Left forelimb (tissue), 1 donor: ENCODE measurements at regions not wholly inside any gene's neighbourhood (a gene's known extent, or its start where the extent isn't known, plus 50 kb on each side); places are given as distances from the start of the nearest gene placed in this dataset.
A peak's percentile ranks its signal among the peaks of the same experiment; 100 is the strongest.

Experiments used
- DNase-seq: peaks from one replicate; pipeline ENCODE4 v3.0.0-alpha.2; 2018; ENCODE audit warnings: low spot score

DNA sequence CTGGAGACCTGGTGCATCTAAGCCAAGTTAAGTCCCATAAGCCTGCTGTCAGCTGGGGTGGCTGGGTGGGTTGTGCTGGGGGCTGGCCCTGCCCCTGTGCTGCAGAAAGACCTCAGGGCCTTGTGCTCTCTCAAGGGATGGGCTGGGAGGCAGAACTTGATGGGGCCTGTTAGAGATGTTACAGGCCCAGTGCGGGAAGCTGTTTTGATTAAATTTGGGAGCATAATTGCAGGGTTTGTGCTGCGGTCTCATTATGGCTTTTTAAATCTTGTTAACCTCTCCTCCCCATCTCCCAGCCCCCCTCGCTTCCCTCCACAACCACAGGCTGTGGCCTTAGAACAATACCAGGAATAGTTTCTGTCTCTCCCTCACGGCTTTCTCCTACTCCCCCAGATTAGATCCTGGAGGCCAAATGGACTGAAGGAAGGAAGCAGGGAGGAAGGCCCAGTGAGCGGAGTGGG is 87.6 kb upstream of the TLE3 start:
- DNase-seq = no peak

DNA sequence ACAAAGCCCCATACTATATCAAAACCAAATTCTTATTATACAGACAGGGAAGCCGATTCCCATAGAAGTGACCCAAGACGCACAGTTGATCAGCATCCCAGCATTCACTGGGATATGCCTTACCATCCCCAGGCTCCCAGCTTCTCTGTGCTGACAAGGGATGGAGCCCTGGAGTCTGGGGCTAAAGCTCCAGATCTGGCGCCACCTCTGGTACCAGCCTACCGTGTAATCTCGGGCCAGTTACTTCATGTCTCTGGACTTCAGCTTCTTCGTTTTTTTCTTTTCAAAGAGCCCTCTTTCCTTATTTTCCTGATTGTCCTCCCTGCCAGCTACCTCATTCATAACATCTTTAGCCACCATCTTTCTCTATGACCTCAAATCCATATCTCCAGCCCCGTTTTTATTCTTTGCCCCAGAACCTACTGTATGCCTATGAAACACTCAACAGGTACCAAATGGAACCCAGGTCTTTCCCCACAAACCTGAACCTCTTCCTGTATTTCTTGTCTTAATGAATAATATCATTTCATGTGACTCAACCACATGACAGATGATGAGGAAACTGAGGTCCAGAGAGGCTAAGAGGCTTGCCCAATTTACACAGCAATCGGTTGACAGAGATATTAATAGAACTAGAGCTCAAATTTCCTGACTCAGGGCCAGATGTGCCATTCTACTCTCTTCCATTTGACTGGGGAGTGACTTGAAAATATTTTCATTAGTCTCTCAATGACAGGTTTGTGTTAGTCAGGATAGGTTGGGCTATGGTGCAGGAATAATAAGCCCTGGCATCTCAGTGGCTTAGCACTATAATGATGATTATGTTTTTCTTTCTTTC is 85.4 kb upstream of the TLE3 start:
- DNase-seq = no peak

DNA sequence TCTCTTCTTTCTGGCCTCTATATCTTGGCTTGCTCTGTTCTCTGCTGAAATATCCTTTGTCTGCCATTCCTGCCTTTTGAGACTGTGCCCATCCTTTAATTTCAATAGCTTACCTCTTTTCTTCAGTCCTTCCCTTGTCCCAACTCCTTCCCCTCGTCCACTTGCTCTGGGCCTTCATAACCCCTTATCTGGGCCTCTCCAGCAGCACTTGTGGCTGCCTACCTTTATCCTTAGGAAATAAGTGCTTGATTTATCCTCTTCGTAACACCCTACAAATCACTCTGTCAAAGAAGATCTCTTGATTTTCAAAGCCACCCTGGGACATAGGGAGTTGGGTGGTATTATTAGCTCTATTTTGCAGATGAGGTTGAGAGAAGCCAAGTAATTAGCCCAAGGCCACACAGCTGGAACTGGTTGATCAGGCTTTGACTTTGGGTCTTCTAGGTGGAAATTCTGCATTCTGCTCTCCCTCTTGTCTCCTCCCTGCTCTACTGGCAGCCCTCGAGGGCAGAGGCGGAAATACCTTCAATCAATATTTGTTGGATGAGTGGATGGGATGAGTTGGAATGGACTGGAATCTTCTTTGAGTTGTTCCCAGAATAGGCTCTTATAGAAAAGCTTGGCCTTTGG is 84.0 kb upstream of the TLE3 start:
- DNase-seq = no peak

DNA sequence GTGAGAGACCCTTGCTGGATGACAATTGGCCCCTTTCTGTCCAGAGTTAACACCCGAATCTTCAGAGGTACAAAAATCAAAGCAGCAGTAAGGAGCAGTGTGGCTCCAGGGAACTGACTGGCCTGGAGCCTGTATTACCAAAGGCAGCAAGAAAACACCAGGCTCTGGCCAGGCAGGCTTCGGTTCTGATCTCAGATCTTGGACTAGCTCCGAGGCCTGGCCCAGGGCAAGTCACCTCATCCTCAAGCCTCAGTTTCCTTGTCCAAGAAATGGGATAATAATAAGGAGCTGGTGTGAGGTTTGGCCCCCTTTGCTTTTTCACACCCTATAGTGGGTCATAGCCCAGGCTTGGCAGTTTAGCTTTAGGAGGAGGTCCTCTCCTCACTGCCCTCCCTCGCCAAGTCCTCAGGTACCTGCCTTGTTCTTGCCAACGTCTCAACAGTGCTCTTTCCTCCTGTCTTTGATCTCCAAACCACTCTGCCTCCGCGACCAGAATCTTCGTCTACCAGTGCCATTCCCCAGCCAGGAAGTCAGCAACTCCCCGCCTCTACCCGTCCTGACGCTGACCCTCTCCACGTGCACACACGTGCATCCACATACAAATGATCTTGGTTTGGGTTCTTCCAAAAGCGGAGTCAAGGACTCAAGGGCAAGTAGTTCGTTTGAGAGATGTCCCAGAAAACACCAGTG is 82.6 kb upstream of the TLE3 start:
- DNase-seq = no peak

DNA sequence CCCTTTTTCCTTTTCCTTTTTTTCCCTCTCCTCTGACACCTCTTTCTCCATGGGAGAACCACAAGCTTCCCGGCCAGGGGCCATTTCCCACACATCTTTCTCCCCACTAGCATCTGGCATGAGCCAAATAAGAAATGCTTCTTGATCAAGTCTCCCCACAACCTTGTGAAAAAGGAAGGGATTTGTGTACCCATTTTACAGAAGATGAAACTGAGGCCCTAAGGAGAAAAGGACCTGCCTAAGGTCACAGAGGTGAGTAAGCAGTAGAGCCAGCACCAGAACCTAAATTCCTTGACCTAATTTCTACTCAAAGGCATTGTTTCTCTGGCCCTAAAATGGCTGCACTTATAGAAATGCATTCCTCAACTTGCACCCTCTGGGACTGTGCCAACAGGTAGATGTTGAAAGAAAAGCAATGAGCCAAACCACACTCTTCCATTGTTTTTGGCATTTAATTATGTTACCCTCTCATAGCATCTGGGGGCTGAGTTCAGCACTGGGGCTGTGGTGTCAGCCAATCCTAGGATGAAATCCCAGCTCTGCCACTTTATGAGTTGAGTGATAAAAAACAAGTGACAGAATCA is 81.7 kb upstream of the TLE3 start:
- no peak for DNase-seq

DNA sequence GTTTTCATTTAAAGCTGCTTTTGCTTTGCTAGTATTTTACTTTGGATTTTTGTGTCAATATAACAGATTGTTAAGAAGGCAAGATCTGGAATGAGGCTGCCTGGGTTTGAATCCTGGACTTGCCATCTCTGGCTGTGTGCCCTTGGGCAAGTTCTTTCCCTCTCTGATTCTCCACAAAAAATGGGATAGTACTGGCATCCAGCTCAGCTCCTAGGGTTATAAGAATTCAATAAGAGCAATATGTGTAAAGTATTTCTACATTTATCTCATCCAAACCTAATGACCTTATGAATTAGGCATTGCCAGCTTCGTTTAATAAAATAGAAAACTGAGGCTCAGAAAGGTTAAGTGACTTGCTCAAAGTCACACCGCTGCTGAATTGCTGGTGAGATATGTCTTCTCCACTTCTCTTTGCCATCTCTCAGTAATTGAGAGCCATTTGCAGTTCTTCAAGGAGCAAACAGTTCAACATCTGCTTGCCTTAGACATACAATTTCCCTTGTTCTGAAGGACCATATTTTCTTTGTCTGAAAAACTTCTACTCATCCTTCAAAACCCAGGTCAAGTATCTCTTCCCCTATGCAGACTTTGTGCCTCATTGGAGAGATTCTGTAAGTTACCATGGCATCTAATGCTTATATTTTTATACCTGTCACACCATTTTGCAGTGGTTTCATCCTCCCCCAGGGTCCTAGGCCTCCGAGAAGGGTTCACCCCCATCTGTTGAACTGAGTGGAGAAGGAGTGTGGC is 80.8 kb upstream of the TLE3 start:
- no peak for DNase-seq

DNA sequence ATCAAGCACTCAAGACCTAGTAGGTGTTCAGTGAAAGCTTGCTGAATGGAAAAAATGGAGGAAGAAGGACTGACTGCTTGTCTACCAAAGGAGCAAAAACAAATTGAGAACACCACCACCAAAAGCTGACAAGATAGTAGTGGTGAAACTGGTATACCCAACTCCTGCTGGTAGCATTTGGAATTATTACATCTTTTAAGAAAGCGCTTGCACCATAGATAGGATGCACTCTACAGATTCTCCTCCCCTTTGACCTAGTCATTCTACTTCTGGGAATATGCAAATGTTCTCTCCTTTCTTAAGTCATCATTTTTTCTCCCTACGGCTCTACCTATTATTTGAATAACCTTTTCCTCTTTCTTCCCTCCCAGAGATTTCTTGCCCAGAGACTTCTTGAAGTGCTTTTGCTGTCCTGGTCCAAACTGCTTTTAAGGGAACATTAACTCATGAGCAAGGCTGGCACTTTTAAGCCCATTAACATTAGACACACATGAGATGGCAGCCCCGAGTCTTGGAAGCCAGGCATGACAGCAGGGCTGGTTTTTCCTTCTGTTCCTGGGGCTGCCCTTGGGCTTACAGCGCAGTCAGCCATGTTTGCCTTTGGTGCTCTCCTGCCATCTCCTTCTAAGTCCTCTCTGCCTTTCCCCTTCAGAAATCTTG is 75.0 kb upstream of the TLE3 start:
- no peak for DNase-seq

DNA sequence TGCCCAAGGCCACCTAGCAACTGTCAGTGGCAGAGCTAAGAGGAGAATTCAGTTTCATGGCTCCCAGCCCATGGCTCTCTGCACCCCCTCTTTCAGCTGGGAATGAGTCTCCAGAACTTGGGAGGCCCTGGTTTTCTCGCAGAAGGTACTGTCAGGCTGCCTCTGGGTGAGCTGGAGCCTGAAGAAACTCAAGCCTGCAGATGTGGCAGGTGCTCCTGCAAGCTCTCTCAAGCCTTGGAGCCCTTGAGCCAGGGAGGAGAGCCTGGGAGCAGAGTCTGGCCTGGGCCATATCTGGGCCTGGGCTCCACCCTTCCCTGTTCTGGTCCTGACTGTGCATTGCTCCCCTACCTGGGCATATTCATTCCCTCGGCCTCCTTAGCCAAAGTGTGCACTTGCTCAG is 74.4 kb upstream of the TLE3 start:
- no peak for DNase-seq

DNA sequence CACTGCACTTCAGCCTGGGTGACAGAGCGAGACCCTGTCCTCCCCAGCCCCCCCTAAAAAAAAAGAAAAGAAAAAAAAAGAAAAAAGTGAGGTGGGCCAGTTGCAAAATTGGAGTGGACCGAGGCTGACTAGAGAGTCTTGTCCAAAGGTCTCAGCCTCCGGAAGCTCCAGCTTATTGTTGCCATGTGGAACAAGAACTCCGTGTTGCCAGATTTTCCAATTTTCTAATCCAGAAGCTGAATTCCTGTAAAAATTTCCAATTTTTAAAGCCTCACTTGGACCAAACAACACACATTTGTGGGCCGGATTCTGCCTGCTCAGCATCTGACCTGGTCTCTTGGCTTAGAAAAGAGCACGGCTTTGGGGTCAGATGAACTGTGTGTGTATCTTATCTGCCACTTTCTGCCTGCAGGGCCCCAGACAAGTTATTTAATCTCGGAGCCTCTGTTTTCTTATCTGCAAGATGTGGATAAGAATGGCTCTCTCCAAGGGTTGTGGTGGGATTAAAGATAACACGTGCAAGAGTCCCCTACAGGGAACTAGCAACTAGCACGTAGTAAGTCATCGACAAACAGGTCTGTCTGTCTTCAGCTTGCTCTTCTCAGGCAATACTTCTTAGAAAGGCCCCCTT is 73.7 kb upstream of the TLE3 start:
- DNase-seq = no peak

DNA sequence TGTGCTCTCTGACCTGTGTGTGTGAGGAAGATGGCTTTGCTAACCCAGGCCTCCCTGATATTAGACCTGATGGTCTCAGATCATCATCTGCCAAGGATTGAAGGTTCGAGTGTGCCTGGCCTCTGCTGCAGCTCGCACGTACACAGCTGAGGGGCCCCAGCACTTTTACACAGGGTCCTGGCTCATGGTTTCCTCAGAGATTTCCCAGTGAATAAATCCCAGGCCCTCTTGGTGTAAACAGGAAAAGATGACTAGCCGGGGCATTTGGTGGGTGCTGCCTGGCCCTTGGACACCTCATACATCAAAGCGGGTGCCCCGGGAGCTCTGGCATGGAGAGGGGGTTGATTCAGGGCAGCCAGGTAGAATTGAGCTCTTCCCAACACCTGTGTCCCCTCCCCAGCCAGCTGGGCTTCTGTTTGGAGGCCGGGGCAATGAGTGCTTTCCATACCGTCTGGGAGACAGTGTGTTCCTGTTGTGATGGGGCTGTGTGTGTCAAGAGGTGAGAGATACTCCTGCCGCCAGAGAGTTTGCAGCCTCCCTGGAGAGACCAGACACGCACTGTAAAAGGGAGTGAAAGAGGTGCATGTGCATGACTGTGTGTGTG is 72.5 kb upstream of the TLE3 start:
- peak; percentile 58 for DNase-seq

DNA sequence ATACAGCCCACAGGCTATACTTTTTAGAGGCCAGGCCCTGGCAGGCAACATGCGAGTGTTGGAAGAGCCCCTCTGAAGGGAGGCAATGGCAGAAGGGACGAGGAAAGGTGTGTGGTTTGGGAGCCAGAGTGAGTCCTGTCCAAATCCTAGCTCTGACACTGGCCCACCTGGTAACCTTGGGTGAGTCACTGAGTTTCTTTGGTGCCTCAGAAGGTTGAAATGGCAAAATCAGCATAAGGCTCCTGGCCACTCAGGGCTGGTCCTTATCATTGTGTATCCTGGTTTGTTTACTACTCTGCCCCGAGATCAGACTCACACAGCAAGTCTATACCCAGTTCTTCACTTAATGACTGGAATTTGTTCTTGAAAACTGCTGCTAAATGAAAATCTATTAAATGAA is 71.4 kb upstream of the TLE3 start:
- DNase-seq = peak; percentile 11

DNA sequence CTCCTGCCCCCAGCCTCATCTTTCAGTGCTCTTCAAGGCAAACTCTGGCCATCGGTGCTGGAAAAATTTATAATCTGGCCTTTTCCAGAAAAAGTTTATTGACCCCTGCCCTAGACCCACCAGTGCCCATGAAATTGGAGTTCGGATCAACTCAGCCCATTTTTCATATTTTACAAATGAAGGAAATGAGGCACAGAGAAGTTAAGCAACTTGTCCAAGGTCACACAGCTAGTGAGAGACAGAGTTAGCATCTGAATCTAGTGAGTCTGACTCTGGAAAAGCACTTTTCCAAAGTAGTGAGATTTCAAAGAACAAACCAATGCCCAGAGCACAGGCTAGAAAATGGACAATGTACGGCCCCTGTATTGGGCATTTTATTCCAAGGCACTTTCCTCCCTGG is 69.4 kb upstream of the TLE3 start:
- no peak for DNase-seq

DNA sequence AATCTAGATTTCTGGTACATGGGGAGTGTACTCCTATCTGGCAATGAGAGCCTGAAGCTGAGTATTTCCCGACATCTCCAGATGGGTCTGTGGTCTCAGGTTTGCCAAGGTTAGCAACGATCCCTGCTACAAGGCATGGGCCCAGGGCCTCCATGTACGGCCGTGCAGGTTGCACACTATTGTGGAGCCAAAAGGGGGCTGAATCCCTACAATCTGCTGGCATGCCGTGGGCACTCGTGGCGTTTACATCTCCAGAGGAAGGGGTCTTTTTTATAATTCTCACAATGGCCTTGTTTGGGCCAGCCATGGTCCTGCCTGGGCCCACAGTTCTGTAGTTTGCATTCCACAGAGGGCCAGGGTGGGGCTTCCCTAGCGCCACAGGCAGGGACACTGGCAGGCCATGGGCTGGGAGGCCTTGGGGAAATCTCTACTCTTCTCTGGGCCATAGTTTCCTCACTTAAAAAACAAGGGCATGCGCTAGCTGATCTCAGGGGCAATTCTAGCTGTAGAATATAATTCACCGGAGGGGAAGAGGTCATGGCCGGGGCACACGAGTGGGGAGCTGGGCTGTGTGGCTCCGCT is 68.9 kb upstream of the TLE3 start:
- DNase-seq = peak; percentile 36

DNA sequence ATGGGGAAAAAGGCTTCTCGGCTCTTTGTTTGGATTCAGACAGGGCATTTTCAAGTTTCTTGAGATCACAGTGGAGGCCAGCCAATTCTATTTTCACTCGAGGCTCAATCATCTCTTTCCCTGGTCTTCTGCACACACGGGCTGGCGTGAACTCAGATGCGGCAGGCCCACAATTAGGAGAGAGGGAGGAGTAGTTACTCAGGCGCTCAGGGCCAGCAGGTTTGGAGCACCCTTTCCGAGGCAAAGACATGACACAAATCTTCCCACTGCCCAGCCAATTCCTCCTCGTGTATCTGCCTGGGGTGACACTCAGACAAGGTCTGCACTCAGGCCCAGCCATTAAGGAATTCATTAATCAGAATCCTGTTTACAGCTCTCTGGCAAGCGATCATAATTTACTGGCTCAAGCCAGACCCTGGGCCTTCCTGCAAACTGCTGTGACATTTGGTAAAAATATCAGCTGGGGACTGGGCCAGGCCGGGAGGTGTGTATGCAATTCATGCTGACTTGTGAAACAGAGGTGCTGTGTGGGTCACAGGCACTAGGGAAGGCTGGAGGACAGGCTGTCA is 68.1 kb upstream of the TLE3 start:
- peak; percentile 83 for DNase-seq

DNA sequence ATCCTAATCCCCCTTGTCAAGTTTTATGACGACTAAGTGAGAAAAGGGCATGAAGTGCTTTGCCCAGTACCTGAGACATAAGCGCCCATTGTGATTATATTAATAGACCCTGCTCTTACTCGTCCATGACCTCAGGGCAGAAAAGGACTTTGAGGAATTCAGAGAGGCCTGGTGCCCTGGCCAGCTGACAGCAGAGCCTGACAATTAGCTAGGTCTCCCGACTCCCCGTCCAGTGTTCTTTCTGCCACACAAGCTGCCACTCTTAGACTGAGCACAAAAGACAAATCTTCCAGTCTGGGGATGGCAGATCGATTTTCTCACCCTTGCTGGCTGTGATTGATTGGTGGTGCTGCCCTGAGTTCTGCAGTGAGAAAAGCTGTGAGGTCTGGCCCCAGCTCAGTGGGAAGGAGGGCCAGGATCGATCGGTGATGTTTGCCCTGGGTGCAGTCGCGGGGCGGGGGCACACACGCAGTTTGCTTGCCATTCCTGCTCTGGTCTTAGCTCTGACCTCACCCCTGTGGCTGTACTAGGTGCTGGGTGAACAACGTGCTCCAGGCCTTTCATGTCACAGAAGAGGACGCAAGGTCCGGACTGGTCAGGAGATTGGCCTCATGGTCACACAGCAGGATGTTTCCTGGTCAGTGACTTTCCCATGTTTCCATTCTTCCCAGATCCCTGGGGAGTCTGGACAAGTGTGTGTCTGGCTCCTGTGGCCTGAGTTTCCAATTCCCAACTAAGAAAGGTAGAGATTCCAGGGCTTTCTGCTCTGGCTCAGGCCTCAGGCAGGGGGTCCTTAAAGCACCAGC is 67.4 kb upstream of the TLE3 start:
- DNase-seq = peak; percentile 60

DNA sequence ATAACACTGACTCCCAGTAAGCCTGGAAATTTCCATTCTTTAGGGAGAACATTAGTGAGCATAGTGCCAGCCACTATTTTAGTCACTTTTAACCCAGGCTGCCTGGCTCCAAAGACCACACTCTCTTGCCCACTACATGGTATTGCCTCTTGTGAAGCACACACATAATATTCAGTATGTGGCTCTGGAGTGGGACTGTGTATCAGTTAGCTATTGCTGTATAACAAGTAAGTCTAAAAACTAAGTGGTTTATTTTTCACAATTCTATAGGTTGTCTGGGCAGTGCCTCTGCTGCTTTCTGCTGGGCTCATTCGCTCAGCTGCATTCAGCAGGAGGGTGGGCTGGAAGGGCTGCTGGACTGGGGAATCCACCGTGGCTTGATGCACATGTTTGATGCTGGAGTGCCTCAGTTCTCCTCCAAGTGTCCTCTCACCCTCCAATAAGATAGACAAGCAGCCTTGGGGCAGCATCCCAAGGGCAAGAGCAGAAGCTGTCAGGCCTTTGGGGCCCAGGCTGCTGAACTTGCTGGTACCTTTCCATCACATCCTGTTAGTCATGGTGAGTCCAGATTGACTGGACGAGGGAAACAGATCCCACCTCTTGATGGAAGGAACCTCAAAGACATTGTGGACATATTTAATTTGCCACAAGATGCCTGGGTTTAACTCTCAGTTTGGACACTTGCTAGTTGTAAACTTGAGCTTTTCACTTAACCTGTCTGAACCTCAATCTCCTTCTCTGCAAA is 66.6 kb upstream of the TLE3 start:
- DNase-seq = peak; percentile 58

DNA sequence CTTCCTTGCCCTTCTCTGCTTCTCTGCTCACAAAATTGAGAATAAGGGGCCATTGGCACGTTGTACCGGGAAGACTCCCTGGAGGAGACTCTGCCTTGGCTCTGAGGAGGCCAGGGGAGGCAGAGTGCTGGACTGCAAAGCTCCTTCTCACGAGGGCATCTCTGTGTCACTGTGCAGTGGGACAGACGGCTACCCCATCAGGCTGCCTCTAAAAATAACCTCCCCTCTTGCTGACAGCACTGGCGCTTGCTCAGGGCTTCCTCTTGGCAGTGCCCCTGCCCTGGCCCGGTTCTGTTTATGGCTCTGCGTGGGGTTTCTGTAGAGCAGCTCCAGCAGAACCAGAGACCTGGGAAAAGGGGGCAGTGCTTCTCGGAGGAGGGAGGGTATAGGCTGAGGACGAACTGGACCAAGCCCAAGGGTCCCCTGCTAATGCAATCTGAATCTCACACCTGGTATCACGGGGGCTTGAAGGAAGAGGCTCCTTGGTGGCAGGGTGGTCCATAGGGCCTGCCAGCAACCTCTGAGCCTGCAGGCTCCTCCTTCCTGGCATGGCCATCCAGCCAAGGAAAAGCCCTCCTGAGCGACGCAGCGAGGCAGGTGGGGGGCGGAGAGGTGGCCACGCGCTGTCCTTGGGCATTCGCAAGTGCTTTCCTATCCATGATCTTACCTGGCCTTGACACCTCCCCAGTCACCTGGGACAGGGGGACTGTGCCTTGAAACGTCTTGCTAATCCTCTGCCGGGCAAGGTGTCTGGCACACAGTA is 63.3 kb upstream of the TLE3 start:
- DNase-seq = peak; percentile 55
